Stimulated activated CD8-positive, alpha-beta memory T cell treated with anti-CD3 and anti-CD28 coated beads, Interleukin-12 subunit alpha, Interleukin-12 subunit beta, amount 100 ng/mL, for 24 hours (primary cell): ENCODE measurements at regions not wholly inside any gene's neighbourhood (a gene's known extent, or its start where the extent isn't known, plus 50 kb on each side); places are given as distances from the start of the nearest gene placed in this dataset.

Experiments used
- DNase-seq: peaks from one replicate; pipeline ENCODE4 v3.0.0-alpha.2; 2020; ENCODE audit errors: extremely low read depth

DNA sequence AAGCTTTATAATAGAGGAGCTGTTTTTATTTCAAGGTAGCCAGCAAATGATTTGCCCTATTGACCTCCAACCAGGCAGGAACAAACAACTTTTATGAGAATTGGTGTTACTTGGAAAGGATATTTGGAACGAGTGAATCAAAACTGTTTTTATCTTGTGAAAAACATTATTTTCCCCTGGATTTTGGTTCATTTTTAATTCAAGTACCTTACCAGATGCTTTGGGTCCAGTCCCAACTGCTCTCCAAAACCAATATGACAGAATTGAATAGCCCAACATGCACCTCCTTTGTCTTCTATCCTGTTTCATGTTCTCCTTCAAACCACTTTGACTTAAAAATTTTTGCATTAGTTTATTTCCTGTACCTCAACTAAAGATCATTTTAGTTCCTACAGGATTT, 178.6 kb upstream of the RBMS1 start:
- no peak for DNase-seq

GRCh38 chr2:160674146-160674750, 180.6 kb upstream of the RBMS1 start:
- no peak for DNase-seq

DNA sequence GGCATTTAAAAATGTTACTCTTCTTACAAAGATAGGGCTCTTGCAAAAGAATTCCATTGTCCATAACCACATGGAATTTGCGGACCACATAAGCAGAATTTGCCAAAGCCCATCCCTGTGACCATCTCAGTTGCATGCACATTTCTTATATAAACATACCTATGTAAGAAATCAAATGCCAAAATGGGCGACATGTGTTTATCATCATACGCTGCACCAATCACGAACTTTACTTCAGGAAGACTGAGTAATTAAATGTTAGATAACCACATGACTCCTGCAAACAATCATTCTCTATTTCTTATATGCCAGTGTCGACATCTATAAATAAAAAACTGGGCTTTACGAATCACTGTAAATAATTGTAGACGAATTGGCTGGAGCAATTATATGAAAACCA, 186.1 kb upstream of the RBMS1 start:
- DNase-seq: no peak

DNA sequence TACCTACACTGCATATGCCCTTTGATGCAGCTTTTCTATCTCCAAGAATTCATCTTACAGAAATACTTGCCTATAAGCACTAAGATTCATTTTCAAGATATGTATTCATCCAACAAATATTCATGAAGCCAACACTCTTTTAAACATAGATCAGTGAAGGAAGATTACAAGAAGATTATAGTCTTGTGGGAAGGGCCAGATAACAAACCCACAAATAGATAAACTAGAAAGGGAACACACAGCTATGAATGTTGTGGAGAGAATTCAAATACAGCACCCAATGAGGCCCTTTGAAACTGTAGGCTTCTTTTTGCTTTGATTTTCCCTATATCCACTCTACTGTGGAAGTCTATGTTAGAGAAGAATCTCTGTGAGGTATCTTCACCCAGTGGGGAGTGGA, 186.7 kb upstream of the RBMS1 start:
- no peak for DNase-seq

- DNase-seq: no peak
Observed at GRCh38 chr2:160680974-160681373, 187.4 kb upstream of the RBMS1 start.

GRCh38 chr2:160683206-160683605, 189.6 kb upstream of the RBMS1 start:
- DNase-seq: no peak

GRCh38 chr2:160687629-160688028, 194.0 kb upstream of the RBMS1 start:
- no peak for DNase-seq

DNA sequence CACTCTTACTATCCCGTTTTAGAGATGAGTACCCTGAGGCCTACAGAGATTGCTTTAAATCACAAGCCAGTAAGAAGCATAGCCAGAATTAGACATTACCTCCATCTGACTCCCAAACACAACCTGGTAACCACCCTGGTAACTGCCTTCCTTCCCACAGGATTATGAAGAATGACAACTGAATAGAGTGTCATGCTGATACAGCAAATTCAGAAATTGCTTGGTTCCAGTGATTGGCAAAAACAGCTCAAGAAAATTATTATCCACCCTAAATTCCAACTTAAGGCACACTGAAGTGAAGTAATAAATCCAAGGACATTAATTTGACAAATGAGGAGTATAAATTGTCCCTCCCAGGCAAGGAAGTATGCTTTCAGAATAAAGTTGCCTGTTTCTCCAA, 195.8 kb upstream of the RBMS1 start:
- DNase-seq: no peak

DNA sequence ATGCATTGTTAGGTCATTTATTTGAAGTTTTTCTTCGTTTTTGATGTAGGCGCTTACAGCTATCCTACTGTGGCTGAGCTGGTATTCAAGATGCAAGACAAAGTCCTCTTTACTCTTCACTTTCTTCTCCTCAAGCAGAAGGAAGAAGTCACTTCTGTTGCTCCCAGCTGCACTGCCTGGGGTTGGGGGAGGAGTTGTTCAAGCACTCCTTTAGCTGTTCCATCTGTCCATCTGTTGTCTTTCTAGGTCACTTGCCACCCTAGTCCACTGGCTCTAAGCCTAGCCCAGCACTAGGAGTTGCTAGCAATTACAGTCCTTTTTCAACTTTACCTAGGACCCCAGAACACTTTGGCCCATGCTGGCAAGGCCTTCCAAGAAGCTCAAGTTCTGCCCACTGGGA, 200.6 kb upstream of the RBMS1 start:
- no peak for DNase-seq

GRCh38 chr2:160694631-160695030, 201.0 kb upstream of the RBMS1 start:
- DNase-seq: no peak

- DNase-seq: no peak
Observed at GRCh38 chr2:160695402-160696086, 201.9 kb upstream of the RBMS1 start.

GRCh38 chr2:160696087-160696452, 202.5 kb upstream of the RBMS1 start:
- DNase-seq: no peak

DNA sequence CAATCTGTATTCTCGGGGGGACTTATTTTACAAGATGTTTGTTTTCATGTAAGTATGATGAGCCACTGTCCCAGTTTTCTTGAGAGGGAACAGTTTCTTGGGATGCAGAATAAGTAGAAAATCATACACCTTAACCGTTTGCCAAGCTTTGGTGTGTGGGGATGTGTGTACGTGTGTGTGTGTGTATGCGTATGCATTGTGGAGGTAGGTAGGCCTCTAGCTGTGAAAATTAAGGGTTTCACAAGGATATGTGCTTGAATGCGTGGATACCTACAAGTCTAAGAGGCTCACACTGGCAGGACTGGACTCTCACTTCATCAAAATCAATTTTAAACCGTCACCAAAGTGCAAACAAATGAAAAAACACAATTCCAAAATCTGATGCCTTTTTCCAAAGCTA, 204.2 kb upstream of the RBMS1 start:
- DNase-seq: no peak

GRCh38 chr2:160700021-160700814, 206.6 kb upstream of the RBMS1 start:
- no peak for DNase-seq

DNA sequence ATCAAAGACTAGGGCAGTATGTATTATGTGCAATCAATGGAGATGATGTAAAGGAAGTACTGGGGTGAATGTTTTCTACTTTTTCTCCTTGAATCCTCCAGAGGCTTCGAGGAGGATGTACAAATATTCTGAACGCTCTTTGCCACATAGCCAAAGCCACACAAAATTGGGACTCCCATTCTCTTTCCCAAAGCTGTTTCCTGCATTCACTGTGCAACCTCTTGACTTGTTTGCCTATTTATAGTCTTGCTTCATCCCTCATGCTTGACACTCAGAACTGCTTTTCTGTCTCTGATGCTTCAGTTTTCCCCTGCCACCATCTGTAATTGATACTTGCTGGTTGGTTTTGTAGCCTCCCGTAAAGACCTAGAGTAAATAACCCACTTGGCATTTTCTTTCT, 208.2 kb upstream of the RBMS1 start:
- DNase-seq: no peak

DNA sequence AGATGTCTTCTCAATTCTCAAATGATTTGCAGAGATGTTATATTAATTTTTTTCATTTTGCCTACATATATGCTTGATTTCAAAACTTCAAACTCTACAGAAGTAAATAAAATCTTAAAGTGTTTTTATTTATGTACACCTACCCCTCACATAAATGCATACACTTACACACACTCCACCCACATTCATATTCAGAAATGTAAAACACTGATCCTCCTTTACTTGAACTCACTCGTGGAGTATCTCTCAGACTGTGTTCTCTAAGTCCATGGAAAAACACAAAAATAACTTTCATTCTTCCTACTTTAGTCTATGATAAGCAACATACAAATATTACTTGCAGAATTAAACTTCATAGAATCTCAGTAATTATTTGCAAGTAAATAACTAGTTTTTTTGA, 209.1 kb upstream of the RBMS1 start:
- DNase-seq: no peak

DNA sequence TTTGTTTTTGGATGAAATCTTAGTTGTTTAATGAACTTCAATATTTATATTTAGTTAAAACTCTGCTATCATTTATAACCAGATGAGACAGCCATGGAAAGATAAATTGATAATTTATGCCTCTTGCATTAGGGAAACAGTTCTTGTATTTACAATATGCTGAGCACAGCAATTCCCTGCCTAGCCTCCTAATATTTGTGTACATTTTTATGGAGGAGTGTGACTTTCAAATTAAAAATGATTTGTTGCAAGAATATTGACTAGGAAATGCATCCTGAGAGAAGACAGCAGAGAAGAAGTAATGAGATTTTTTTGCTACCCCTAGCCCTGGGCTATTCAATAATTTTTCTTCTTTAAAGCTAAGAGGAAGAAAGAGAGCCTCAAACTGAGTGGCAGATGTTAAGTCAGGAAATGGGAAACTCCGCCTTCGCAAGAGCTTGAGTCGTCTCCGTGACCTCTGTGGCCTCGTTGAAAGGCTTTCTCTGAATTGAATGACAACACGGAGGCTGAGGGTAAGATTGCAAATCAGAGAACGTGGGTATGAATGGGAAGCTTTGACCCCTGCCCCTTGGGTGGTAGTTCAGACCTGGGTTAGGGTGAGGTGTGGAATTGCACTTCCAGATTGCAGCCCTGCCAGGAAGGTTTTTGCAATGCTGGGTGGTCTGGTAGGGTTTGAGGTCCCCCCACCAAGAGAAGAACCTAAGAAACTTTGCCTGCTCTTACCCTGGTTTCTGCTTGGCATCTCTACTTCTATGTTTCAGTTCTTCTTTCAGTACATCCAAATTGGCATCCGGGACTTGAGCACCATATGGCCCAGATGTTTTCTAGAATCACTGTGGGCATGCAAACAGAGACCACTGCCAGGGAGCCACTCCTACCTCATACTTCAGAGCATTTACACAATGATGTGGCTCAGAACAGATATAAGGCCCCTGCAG, 210.3 kb upstream of the RBMS1 start:
- no peak for DNase-seq

DNA sequence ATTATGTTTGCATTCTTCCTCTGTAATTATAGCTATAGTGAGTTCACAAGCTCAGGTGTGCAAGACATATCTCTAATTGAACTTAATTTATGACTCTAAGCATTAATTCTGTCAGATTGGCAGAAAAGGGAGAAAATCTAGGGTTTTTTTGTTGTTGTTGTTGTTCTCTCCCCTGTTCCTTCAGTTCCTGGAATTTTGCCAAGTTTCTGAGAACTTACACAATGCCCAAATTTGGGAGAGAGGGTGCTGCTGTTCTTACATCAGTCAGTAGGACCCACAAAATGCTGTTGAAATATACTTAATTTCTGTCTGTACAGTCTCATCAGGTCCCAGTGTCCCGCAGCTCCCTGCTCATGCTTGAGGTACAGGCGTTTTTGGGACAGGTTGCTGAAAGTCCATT, 221.8 kb upstream of the RBMS1 start:
- DNase-seq: no peak

GRCh38 chr2:160719116-160719515, 225.5 kb upstream of the RBMS1 start:
- no peak for DNase-seq

DNA sequence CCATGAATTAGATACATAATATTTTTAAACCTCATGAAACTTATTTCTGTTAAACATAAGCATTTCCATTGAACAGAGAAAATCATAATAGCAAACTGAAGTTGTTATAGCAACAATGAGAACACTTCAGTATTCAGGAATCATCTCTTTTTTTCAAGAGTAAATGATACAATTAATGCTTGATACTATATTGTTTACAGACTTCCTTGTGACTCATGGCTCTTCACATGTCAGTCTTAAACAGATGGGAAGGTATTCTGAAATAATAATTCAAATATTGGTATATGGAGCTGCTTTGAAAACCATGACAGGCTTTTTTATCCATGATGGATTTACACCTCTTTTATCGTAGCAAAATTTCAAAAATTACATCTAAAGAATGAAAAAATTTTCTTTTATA, 226.5 kb upstream of the RBMS1 start:
- no peak for DNase-seq

- DNase-seq: no peak
Observed at GRCh38 chr2:160721089-160722040, 227.8 kb upstream of the RBMS1 start.
